ENCODE measurements at regions not wholly inside any gene's neighbourhood (a gene's known extent, or its start where the extent isn't known, plus 50 kb on each side); places are given as distances from the start of the nearest gene placed in this dataset.

DNA sequence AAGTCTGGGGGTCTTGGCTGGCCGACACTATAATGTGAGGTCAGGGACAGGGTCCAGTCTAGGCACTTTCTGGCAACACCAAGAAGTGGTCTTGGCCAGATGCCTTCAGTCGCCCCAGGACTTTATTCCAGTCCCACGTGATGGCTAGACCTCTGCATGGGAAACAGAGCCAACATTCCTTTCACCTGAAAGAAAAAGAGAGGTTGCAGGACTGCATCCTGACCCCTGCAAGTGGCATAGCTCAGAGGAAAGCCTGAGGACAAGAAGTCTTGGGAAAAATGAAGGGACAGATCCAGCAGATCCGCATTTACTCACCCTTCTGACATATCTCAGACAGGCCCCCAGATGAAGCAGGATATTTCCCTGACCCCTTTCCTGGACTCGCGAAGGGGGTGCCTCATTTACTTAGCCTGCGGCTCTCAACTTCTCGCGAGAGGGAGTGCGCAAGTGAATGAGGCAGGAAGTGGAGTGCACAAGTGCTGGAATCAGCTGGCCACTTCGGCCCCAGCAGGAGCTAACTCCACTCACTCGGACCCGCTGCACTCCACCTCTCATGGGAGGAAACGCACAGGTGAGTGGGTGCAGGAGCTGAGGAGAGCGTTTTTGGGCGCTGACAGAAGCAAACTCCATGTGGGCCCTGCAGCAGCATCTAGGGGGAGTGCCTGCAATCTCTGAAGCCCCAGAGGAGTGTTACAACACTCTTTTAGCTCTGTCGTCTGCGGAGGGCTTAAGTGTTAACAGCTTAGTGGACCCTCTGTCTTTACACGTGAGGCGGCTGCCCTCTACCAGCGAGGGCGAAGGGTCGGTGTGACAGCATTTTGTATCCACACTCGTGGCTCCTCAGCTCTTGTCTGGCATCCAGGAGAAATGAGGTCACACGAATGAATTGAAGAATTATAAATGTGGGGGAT, 916.2 kb upstream of the GHITM start:
- intact Hi-C loops (cut with DNase I): no loop called here
- DNase-seq (ENCODE audit: low spot score): no peak

DNA sequence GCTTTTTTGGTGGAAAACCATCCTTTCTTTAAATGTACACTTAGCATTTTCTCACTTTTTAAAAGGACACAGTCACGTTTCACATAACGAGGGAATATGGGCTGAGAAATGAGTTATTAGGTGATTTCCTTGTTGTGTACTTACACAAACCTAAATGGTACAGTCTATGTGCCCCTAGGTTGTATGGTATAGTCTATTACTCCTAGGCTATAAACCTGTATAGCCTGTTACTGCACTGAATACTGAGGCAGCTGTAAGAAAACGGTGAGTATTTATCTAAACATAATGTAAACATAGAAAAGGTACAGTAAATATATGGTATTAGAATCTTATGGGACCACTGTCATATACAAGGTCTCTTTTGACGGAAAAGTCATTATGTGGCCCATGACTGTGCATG, 913.5 kb upstream of the GHITM start:
- intact Hi-C loops (cut with DNase I): no loop called here
- no peak for DNase-seq (ENCODE audit: low spot score)

DNA sequence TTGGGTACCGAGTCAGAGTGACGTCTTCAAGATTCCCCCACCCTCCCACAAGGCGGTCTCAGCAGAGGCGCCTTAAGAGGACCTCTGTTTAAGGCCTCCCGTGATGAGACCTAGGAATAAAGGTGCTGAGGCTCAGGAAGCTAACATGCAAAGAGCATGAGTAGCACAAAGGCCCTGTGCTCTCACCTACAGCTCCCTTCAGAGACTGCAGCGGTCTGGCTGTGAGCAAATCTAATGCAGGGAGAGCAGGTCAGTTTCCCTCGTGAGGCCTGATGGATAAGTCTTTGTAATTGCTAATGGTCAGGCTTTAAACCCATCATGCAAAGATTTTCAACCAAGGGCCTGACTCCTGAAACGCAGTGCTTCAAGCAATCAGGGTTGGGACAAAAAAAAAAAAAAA, 909.3 kb upstream of the GHITM start:
- no peak for DNase-seq (ENCODE audit: low spot score)
- intact Hi-C loops (cut with DNase I): no loop called here

DNA sequence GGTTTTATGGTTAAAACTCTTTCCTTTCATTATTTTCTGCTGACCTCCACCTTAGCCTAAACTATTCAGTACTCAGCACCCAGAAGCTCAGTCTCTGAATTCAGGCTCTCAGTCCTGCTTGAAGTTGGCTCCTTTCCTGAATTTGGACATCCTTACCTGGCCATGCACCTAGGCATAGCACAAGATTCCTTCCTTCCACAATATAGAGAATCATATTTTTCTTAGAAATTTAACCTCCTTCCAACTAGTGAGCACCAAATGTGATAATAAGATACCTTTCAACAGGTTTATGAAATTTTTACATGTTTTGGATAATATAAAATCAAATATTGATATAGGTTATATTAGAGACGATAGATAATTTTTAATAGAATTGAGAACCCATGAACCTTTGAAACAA, 905.6 kb upstream of the GHITM start:
- intact Hi-C loops (cut with DNase I): no loop called here
- no peak for DNase-seq (ENCODE audit: low spot score)

DNA sequence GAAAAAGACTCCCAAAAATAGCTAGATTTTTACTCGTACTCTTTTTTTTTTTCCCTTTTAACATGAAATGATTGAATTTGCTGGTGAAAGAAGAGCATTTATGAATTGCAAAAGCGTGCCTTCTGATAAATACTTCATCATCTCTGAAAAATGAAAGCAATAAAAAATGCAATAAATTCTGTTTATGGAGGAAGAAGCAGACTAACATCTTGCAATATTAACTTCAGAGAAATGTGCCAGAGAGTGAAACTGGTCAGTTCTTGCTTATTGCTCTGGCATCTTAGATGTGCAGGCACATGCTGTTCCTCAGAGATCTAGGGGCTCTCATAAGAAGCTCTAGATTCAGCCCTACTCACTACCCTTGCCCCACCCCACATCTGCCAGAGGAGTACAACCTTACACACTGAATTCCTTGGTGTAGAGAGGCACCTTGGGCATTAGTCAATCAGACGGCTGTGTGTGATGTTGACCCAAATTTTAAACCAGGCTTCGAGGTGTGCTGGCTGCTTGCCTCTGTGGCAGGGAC, 891.1 kb upstream of the GHITM start:
- no peak for DNase-seq (ENCODE audit: low spot score)
- intact Hi-C loops (cut with DNase I): no loop called here

DNA sequence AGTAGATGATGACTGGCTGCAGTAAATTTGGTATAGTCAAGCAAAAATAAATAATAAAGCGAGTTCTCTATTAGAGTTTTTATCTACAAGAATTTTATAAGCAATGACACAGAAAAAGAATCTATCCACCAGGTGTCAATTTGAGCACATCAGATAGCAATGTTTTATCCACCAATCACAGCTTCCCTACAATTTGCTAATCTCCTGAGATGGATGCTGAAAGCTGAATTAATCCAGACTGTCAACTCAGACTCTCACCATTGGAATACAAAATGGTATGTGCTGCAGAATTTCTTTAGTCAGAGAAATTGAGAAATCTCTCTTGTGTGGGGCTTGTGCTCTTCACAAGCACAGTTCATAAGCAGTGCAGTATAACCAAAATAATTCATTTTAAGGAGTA, 888.9 kb upstream of the GHITM start:
- DNase-seq (ENCODE audit: low spot score): no peak
- intact Hi-C loops (cut with DNase I): no loop called here

DNA sequence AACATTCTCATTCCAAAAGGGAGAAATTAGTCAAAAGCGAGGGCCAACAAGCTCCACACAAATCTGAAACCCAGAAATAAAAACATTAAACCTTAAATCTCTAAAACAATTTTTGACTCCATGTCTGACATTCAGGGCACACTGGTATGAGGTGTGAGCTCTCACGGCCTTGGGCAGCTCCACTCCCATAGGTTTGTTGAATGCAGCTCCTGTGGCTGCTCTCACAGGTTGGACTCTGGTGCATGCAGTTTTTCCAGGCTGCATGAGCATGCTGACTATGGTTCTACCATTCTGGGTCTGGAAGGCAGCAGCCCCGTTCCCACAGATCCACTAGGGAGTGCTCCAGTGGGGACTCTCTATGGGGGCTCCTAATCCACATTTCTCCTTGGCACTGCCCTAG, 887.1 kb upstream of the GHITM start:
- intact Hi-C loops (cut with DNase I): no loop called here
- no peak for DNase-seq (ENCODE audit: low spot score)

DNA sequence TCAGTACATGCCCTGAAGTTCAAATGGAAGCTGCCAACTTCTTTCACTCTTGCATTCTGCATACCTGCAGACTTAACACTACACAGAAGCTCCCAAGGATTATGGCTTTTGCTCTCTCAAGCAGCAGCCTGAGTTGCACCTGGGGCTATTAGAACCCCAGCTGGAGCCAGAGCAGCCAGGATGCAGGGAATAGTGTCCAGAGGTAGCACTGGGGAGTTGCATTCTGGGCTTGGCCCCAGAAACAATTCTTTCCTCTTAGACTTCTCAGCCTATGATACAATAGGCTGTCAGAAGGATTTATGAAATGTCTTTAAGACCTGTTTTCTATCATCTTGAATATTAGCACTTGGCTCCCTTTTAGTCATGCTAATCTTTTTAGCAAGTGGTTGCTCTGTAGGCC, 886.7 kb upstream of the GHITM start:
- DNase-seq (ENCODE audit: low spot score): no peak
- intact Hi-C loops (cut with DNase I): no loop called here

DNA sequence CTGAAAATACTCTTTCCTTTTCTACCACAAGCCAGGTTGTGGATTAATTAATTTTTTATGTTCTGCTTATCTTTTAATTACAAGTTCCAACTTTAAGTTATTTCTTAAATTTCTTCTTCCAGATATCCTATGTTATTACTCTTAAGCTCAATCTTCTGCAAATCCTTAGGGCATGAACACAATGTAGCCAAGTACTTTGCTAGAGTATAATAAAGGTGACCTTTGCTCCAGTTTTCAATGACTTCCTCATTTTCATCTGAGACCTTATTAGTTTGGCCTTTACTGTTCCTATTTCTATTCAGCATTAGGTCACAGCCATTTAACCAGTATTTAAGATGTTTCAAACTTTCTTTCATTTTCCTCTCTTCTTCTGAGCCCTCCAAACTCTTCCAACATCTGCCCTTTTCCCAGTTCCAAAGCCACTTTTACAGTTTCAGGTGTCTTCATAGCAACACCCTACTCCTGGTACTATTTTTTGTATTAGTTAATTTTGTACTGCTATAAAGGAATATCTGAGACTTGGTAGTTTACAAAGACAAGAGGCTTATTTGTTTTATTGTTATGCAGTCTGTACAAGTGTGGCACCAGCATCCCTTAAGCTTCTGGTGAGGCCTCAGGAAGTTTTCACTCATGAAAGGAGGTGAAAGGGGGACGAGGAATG, 886.2 kb upstream of the GHITM start:
- intact Hi-C loops (cut with DNase I): no loop called here
- DNase-seq (ENCODE audit: low spot score): no peak

DNA sequence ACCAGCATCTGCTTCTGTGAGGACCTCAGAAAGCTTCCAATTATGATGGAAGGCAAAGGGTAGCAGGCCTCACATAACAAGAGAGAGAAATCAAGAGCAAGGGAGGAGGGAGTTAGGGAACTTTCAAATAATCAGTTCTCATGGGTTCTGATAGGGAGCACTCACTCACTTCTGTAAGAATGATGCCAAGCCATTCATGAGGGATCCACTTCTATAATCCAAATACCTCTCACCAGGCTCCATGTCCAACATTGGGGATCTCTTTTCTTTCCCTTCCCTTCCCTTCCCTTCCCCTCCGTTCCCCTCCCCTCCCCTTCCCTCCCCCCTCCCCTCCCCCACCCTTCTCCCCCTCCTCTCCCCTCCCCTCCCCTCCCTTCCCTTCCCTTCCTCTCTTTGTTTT, 884.6 kb upstream of the GHITM start:
- no peak for DNase-seq (ENCODE audit: low spot score)
- intact Hi-C loops (cut with DNase I): no loop called here

DNA sequence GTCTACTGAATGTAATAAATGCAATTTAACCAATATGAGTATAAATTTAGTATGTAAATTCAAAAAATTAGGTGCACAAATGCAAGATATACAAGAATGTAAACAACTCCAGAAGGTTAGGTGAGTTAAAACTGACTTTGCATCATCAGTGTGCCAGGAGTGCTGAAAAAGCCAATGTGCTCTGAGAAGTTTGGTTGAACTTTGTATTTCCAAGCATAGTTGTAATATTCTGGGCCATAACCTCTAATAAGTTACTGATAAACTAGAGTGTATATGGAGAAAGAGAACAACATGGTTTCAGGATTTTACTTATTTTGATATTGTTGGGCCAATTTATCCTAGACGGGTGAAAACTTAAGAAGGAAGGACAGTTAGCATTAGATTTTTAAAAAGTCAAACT, 876.9 kb upstream of the GHITM start:
- intact Hi-C loops (cut with DNase I): no loop called here
- DNase-seq (ENCODE audit: low spot score): no peak

DNA sequence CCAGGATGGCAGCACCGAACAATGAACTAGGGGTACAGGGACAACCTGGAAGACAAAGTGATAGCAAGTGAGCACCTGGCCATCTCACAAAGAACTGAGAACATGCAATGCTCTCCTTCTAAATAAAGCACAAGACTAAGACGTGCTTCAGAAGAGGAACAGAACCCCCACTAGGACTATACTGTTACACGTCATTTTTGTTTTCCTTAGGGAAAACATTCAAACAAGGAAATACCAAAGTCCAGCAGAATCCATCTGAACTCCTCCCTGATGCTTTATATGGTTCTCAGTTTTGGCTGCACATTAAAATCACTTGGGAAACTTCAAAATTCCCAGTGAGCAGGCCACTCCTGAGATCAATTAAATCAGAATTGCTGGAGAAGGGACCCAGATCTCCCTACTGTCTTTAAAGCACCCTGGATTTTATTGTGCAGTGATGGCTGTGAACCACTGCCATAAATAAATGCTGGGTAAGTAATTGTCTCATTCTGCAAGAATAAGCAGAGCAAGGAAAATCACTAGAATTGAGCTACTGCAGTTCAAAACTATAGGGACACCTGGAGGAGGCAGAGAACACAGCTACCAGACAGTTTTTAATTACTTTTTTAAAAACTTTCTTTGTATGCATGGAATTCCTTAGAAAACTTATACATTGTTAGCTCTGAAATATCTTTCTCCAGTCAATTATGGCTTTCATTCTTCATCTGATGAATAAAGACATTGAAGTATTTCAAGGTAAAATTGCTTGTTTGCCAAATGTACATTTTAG, 866.5 kb upstream of the GHITM start:
- no peak for DNase-seq (ENCODE audit: low spot score)
- intact Hi-C loops (cut with DNase I): no loop called here

DNA sequence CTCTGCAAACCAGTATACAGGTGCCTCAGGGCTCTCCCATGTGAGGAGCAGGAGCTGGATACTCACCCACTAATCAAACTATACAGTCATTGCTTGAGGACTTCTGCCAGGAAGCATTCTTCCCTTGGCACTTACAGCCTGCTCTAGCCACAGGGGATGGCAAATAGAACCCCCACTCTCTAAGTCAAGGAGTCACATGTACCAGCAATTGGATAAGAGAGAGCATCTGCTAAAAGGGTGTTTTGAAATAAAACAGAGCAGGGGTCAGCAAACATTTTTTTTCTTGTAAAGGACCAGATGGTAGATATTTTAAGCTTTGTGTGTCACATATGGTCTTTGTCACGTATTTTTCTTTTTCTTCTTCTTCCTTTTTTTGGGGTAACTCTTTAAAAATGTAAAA, 865.2 kb upstream of the GHITM start:
- intact Hi-C loops (cut with DNase I): no loop called here
- no peak for DNase-seq (ENCODE audit: low spot score)

DNA sequence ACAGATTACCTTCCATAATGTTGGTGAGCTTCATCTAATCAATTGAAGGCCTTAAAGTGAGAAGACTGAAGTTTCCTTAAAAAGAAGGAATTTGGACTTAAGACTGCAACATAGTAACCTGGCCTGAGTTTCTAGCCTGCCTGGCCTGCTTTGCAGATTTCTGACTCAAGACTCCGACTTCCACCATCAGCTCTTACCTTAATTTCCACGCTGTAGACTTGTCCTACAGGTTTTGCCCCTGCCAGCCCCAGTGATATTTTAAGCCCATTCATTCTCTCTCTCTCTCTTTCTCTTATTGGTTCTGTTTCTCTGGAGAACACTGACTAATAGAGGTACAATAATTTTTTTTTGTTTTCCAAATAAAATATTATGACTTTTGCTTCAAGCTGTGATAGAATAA, 862.3 kb upstream of the GHITM start:
- intact Hi-C loops (cut with DNase I): no loop called here
- DNase-seq (ENCODE audit: low spot score): no peak

DNA sequence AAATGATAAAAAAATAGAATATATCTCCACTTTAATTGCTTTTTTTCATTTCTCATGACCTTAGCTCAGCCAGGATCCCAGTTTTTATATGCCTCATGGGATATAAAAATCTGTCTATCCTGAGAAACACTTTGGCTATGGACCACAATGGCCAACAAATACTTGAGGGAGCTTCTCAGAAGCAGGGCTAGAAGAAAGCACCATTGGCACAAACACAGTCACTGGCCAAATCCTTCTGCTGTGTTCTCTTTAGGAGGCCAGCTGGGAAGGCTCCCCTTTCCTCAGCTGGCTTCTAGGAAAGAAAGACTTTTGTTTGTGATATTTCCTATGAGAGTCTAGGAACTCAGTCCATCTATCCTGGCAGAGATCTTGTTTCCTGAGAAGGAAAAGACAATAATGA, 856.2 kb upstream of the GHITM start:
- intact Hi-C loops (cut with DNase I): no loop called here

DNA sequence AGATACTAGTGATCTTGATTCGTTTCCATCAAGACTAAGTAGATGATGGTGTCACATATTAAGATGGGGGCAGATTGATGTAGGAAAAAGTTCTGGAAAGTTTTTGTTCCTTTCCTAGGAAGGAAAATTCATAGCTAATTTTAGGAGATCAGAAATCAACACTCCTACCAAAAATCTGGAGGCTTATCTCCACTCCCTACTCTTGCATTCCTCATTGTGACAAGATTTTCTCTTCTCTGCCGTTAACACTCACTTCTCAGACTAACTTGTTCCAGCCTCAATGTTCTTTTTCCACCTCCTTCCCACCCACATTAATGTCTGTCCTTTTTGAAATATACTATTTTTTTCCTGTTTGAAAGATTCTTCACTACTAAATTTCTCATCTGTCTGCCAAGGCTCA, 851.9 kb upstream of the GHITM start:
- DNase-seq (ENCODE audit: low spot score): no peak
- intact Hi-C loops (cut with DNase I): loop anchor here in 1 of 2 donors (5.0 kb wide), 1 partner anchor 695 kb away; no protein-coding TSS in a partner anchor

More for the DNA sequence above, 856.2 kb upstream of the GHITM start:
- no peak for DNase-seq (ENCODE audit: low spot score)

DNA sequence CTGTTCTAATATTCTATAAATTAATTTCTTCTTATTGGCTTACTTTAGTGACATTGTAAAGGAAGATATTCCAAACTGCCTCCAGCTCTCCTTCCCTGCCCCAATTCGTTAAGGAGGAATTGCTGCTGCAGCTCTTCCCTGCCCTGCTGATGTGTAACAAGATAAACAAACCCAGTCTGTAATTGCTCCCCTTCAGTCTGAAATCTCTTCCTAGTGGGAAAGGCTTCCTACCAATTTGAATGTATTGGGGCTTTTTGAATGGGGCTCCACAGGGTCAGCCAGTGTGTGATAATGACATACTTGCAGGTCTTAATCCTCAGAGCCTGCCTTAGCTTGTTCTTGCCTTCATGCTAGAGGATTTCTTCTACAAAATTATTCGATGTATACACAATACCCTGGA, 849.9 kb upstream of the GHITM start:
- intact Hi-C loops (cut with DNase I): loop anchor here in 1 of 2 donors (5.0 kb wide), 1 partner anchor 693 kb away; no protein-coding TSS in a partner anchor
- no peak for DNase-seq (ENCODE audit: low spot score)

DNA sequence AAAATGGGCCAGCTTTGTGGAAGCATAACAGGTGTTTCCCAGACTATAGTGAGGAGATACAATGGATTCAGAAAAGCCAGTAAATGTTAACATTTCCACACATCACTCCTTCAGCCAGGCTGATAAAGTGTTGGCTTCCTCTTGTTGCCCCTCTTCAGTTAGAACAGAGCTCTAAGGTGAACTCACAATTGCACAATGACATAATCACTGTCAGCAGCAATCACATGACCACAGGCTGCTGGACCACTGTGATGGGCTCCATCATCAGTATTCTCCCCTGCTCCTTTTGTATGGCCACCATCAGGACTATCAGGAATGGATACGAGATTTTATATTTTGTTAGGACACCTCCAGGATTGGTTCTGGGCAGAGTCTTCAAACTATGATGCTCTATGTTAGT, 849.4 kb upstream of the GHITM start:
- intact Hi-C loops (cut with DNase I): loop anchor here in 1 of 2 donors (5.0 kb wide), 1 partner anchor 692 kb away; no protein-coding TSS in a partner anchor
- no peak for DNase-seq (ENCODE audit: low spot score)

DNA sequence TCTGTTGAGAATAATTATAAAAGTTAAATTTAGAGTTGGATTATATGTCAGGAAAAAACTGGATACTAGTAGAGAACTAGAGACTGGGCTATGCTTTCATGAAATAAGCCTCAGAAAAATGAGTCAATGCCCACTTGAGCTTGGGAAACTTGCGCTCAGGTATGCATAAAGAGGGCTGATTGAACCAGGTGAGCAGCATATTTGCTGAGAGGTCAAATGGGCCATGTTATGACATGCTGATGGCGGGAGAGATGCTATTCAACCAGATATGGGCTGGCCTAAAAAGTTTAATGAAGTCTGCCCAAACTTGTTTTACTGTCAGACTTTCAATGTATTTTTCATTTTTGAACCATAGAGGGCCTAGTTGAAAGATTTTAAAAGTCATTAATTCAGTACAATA, 837.6 kb upstream of the GHITM start:
- intact Hi-C loops (cut with DNase I): no loop called here
- DNase-seq (ENCODE audit: low spot score): no peak

DNA sequence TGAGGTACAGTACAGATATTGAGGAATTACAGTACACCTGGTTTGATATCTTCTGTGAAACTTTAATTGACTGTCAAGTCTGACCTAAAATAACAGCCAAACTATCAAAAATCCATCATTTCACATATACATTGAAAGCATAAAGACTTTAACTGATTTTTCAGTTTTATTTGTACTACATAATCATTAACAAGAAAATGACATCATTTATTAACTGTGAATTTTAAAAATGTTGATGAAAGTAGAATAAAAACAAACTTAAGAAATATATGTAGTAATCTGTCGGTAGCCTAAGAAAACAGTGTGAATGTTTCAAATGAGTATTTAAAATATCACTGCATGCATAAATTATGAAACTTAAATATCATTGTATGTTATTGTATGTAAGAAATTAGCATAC, 836.7 kb upstream of the GHITM start:
- DNase-seq (ENCODE audit: low spot score): no peak
- intact Hi-C loops (cut with DNase I): no loop called here

Measured in posterior vena cava (tissue), 2 donors.